ENCODE measurements at regions not wholly inside any gene's neighbourhood (a gene's known extent, or its start where the extent isn't known, plus 50 kb on each side); places are given as distances from the start of the nearest gene placed in this dataset.
A peak's percentile ranks its signal among the peaks of the same experiment; 100 is the strongest.

GRCh38 chr10:10881117-10881813, 136.4 kb upstream of the CELF2 start:
- no peak overlapping the region for H3K27ac ChIP-seq (ENCODE audit: low read depth, low read length, severe bottlenecking)
- H3K9me3 ChIP-seq (ENCODE audit: control insufficient read depth, low read length), result peaks cover 10% of the 10 kb centered on the region
- H3K4me1 ChIP-seq (ENCODE audit: control insufficient read depth, insufficient read depth, low read length, poor library complexity, severe bottlenecking), result peaks cover 4% of the 10 kb centered on the region
- no peak overlapping the region for H3K4me3 ChIP-seq (ENCODE audit: extremely low read depth, insufficient read depth, low read length, poor library complexity, severe bottlenecking)
- H3K36me3 ChIP-seq (ENCODE audit: control insufficient read depth, insufficient read depth, low read length), result no peaks in the 10 kb centered on the region
- WGBS, 2 experiments (ENCODE audit: insufficient coverage in 2 of 2), result 90% methylated on average over 2 of the region's 6 CpGs

- Histone ChIP-seq H3K4me3 (ENCODE audit: extremely low read depth, insufficient read depth, low read length, poor library complexity, severe bottlenecking) (no peak overlapping the region), H3K36me3 (ENCODE audit: control insufficient read depth, insufficient read depth, low read length) (no peaks in the 10 kb centered on the region), H3K27ac (ENCODE audit: low read depth, low read length, severe bottlenecking) (no peak overlapping the region), H3K4me1 (ENCODE audit: control insufficient read depth, insufficient read depth, low read length, poor library complexity, severe bottlenecking) (no peaks in the 10 kb centered on the region), H3K9me3 (ENCODE audit: control insufficient read depth, low read length) (peaks cover 10% of the 10 kb centered on the region)
- WGBS, 2 experiments (ENCODE audit: insufficient coverage in 2 of 2), result 100% methylated on average over 1 of the region's 1 CpG
Measured at GRCh38 chr10:10883737-10884136, 133.9 kb upstream of the CELF2 start.

- peaks cover 10% of the 10 kb centered on the region for H3K9me3 ChIP-seq (ENCODE audit: control insufficient read depth, low read length)
- H3K36me3 ChIP-seq (ENCODE audit: control insufficient read depth, insufficient read depth, low read length), result no peaks in the 10 kb centered on the region
- peaks cover 5% of the 10 kb centered on the region for H3K4me1 ChIP-seq (ENCODE audit: control insufficient read depth, insufficient read depth, low read length, poor library complexity, severe bottlenecking)
- H3K27ac ChIP-seq (ENCODE audit: low read depth, low read length, severe bottlenecking), result no peak overlapping the region
- no peak overlapping the region for H3K4me3 ChIP-seq (ENCODE audit: extremely low read depth, insufficient read depth, low read length, poor library complexity, severe bottlenecking)
- WGBS, 2 experiments (ENCODE audit: insufficient coverage in 2 of 2), result 94 to 95% methylated on average over 4 to 6 of the region's 9 CpGs
Measured at GRCh38 chr10:10886861-10887531, 130.7 kb upstream of the CELF2 start.

GRCh38 chr10:10891124-10892082, 126.3 kb upstream of the CELF2 start:
- Histone ChIP-seq H3K4me3 (ENCODE audit: extremely low read depth, insufficient read depth, low read length, poor library complexity, severe bottlenecking) (no peak overlapping the region), H3K9me3 (ENCODE audit: control insufficient read depth, low read length) (no peaks in the 10 kb centered on the region), H3K4me1 (ENCODE audit: control insufficient read depth, insufficient read depth, low read length, poor library complexity, severe bottlenecking) (peaks cover 9% of the 10 kb centered on the region), H3K36me3 (ENCODE audit: control insufficient read depth, insufficient read depth, low read length) (no peaks in the 10 kb centered on the region), H3K27ac (ENCODE audit: low read depth, low read length, severe bottlenecking) (peak overlapping the region; percentile 24)
- WGBS, 2 experiments (ENCODE audit: insufficient coverage in 2 of 2), result 88 to 91% methylated on average over 7 to 9 of the region's 10 CpGs

GRCh38 chr10:10892290-10892875, 125.3 kb upstream of the CELF2 start:
- Histone ChIP-seq H3K4me1 (ENCODE audit: control insufficient read depth, insufficient read depth, low read length, poor library complexity, severe bottlenecking) (peaks cover 9% of the 10 kb centered on the region), H3K9me3 (ENCODE audit: control insufficient read depth, low read length) (no peaks in the 10 kb centered on the region), H3K36me3 (ENCODE audit: control insufficient read depth, insufficient read depth, low read length) (no peaks in the 10 kb centered on the region), H3K4me3 (ENCODE audit: extremely low read depth, insufficient read depth, low read length, poor library complexity, severe bottlenecking) (no peak overlapping the region), H3K27ac (ENCODE audit: low read depth, low read length, severe bottlenecking) (no peak overlapping the region)
- 94 to 100% methylated on average over 2 of the region's 3 CpGs for WGBS, 2 experiments (ENCODE audit: insufficient coverage in 2 of 2)

- no peaks in the 10 kb centered on the region for H3K36me3 ChIP-seq (ENCODE audit: control insufficient read depth, insufficient read depth, low read length)
- WGBS, 2 experiments (ENCODE audit: insufficient coverage in 2 of 2), result 94 to 100% methylated on average over 2 of the region's 3 CpGs
- no peak overlapping the region for H3K27ac ChIP-seq (ENCODE audit: low read depth, low read length, severe bottlenecking)
- H3K4me3 ChIP-seq (ENCODE audit: extremely low read depth, insufficient read depth, low read length, poor library complexity, severe bottlenecking), result no peak overlapping the region
- no peaks in the 10 kb centered on the region for H3K4me1 ChIP-seq (ENCODE audit: control insufficient read depth, insufficient read depth, low read length, poor library complexity, severe bottlenecking)
- H3K9me3 ChIP-seq (ENCODE audit: control insufficient read depth, low read length), result no peaks in the 10 kb centered on the region
Measured at GRCh38 chr10:10897400-10897799, 120.3 kb upstream of the CELF2 start.

- H3K4me3 ChIP-seq (ENCODE audit: extremely low read depth, insufficient read depth, low read length, poor library complexity, severe bottlenecking), result no peak overlapping the region
- no CpG with 5 or more reads among the region's 3 CpGs for WGBS, 2 experiments (ENCODE audit: insufficient coverage in 2 of 2)
- H3K36me3 ChIP-seq (ENCODE audit: control insufficient read depth, insufficient read depth, low read length), result no peaks in the 10 kb centered on the region
Measured at GRCh38 chr10:10901906-10902305, 115.8 kb upstream of the CELF2 start.

GRCh38 chr10:10902951-10903350, 114.7 kb upstream of the CELF2 start:
- no peak overlapping the region for H3K27ac ChIP-seq (ENCODE audit: low read depth, low read length, severe bottlenecking)
- H3K4me1 ChIP-seq (ENCODE audit: control insufficient read depth, insufficient read depth, low read length, poor library complexity, severe bottlenecking), result no peaks in the 10 kb centered on the region
- no peaks in the 10 kb centered on the region for H3K9me3 ChIP-seq (ENCODE audit: control insufficient read depth, low read length)
- no peak overlapping the region for H3K4me3 ChIP-seq (ENCODE audit: extremely low read depth, insufficient read depth, low read length, poor library complexity, severe bottlenecking)
- 88% methylated on average over 2 of the region's 2 CpGs; no CpG with 5 or more reads in 1 of the 2 experiments for WGBS, 2 experiments (ENCODE audit: insufficient coverage in 2 of 2)
- no peaks in the 10 kb centered on the region for H3K36me3 ChIP-seq (ENCODE audit: control insufficient read depth, insufficient read depth, low read length)

More at GRCh38 chr10:10901906-10902305, 115.8 kb upstream of the CELF2 start:
- H3K9me3 ChIP-seq (ENCODE audit: control insufficient read depth, low read length), result no peaks in the 10 kb centered on the region
- no peak overlapping the region for H3K27ac ChIP-seq (ENCODE audit: low read depth, low read length, severe bottlenecking)
- no peaks in the 10 kb centered on the region for H3K4me1 ChIP-seq (ENCODE audit: control insufficient read depth, insufficient read depth, low read length, poor library complexity, severe bottlenecking)

- no peaks in the 10 kb centered on the region for H3K4me1 ChIP-seq (ENCODE audit: control insufficient read depth, insufficient read depth, low read length, poor library complexity, severe bottlenecking)
- no peak overlapping the region for H3K27ac ChIP-seq (ENCODE audit: low read depth, low read length, severe bottlenecking)
- no peaks in the 10 kb centered on the region for H3K9me3 ChIP-seq (ENCODE audit: control insufficient read depth, low read length)
- H3K36me3 ChIP-seq (ENCODE audit: control insufficient read depth, insufficient read depth, low read length), result no peaks in the 10 kb centered on the region
- WGBS, 2 experiments (ENCODE audit: insufficient coverage in 2 of 2), result 100% methylated on average over 1 of the region's 2 CpGs
- H3K4me3 ChIP-seq (ENCODE audit: extremely low read depth, insufficient read depth, low read length, poor library complexity, severe bottlenecking), result no peak overlapping the region
Measured at GRCh38 chr10:10903620-10904019, 114.1 kb upstream of the CELF2 start.

- Histone ChIP-seq H3K4me3 (ENCODE audit: extremely low read depth, insufficient read depth, low read length, poor library complexity, severe bottlenecking) (no peak overlapping the region), H3K9me3 (ENCODE audit: control insufficient read depth, low read length) (no peaks in the 10 kb centered on the region), H3K4me1 (ENCODE audit: control insufficient read depth, insufficient read depth, low read length, poor library complexity, severe bottlenecking) (peaks cover 29% of the 10 kb centered on the region), H3K27ac (ENCODE audit: low read depth, low read length, severe bottlenecking) (peak overlapping the region; percentile 92), H3K36me3 (ENCODE audit: control insufficient read depth, insufficient read depth, low read length) (no peaks in the 10 kb centered on the region)
- WGBS, 2 experiments (ENCODE audit: insufficient coverage in 2 of 2), result 88 to 95% methylated on average over 5 to 7 of the region's 7 CpGs
Measured at GRCh38 chr10:10910634-10911033, 107.0 kb upstream of the CELF2 start.
